A549 (cell line): ENCODE measurements at regions not wholly inside any gene's neighbourhood (a gene's known extent, or its start where the extent isn't known, plus 50 kb on each side); places are given as distances from the start of the nearest gene placed in this dataset.

Experiments used
- ATAC-seq, 2 experiments: fragments of 200-7000 bp in 1 of 2; fragments of >200 bp in 1 of 2; cut with Nextera tagmentation in 1 of 2; cut with Tn5 transposase in 1 of 2; 3 replicates each; pipeline versions ENCODE4 v1.8.0 to v1.9.1; 2018 to 2020; ENCODE audit warnings: mild to moderate bottlenecking in 1 of 2, moderate library complexity in 1 of 2
- CTCF ChIA-PET: fragments of 300-600 bp; sonication (Branson Sonifier 250); formaldehyde crosslinking; extraction: SDS; loops from one replicate; lab custom pipeline; 2021; ENCODE audit warnings: antibody characterized with exemption, inconsistent platforms; lab: Yijun Ruan, JAX
- POLR2A ChIA-PET: fragments of 350-600 bp; formaldehyde crosslinking; extraction: SDS; loops from one replicate; lab custom pipeline; 2021; ENCODE audit warnings: antibody characterized with exemption, inconsistent platforms; lab: Yijun Ruan, JAX
- DNase-seq, 2 experiments: peaks; one replicate each; pipeline versions ENCODE4 v3.0.0 to v3.0.0-alpha.2; 2011 to 2016; ENCODE audit warnings: low read depth in 1 of 2, low spot score in 1 of 2
- FAIRE-seq: peaks from 2 replicates; lab custom pipeline; 2011; peaks lifted over from hg19 to GRCh38; lab: Jason Lieb, UNC
- H3K27ac ChIP-seq, 2 experiments: fragments of >200 bp; sonication (Bioruptor Twin); formaldehyde crosslinking; 3 replicates each; pipeline ENCODE4 v1.5.1; 2016 to 2017
- H3K4me1 ChIP-seq: fragments of >200 bp; sonication (Bioruptor Twin); formaldehyde crosslinking; 3 replicates; pipeline ENCODE4 v1.6.1; 2016
- H3K4me2 ChIP-seq: fragments of >200 bp; sonication (Bioruptor Twin); formaldehyde crosslinking; 3 replicates; pipeline ENCODE4 v1.6.1; 2016
- H3K4me3 ChIP-seq: fragments of >200 bp; sonication (Bioruptor Twin); formaldehyde crosslinking; 3 replicates; pipeline ENCODE4 v1.5.1; 2016
- H3K9me3 ChIP-seq: fragments of >200 bp; sonication (Bioruptor Twin); formaldehyde crosslinking; 3 replicates; pipeline ENCODE4 v1.6.1; 2016
- ATOH8 ChIP-seq: fragments of 250-450 bp; sonication (Bioruptor Pico); IDR thresholded peaks from 2 replicates; pipeline ENCODE4 v1.5.0; 2020; ENCODE audit warnings: low read depth, mild to moderate bottlenecking, moderate library complexity
- BHLHE40 ChIP-seq: IDR thresholded peaks from 2 replicates; pipeline ENCODE4 v1.6.1; 2012; ENCODE audit warnings: low read depth, low read length, inconsistent platforms
- CEBPB ChIP-seq, 2 experiments: fragments of >200 bp in 1 of 2; sonication (Bioruptor Twin) in 1 of 2; formaldehyde crosslinking in 1 of 2; IDR thresholded peaks; 2 replicates each; pipeline ENCODE4 v1.6.1; 2012 to 2016
- CHD2 ChIP-seq: fragments of 150-350 bp; IDR thresholded peaks from 2 replicates; pipeline ENCODE4 v1.6.1; 2014; ENCODE audit warnings: low read length; ENCODE audit not compliant: partially characterized antibody
- EHF ChIP-seq: fragments of 250-450 bp; sonication (Bioruptor Pico); IDR thresholded peaks from 2 replicates; pipeline ENCODE4 v1.5.0; 2020; ENCODE audit warnings: mild to moderate bottlenecking
- EHMT2 ChIP-seq: fragments of 200-600 bp; sonication (generic); IDR thresholded peaks from 2 replicates; pipeline ENCODE4 v1.6.1; 2016; ENCODE audit warnings: antibody characterized with exemption, low read depth, mild to moderate bottlenecking, moderate library complexity
- ELK1 ChIP-seq: fragments of 150-350 bp; IDR thresholded peaks from 2 replicates; pipeline ENCODE4 v1.6.1; 2014; ENCODE audit warnings: low read depth, mild to moderate bottlenecking, low read length
- EP300 ChIP-seq, 2 experiments: fragments of >200 bp; sonication (Bioruptor Twin); formaldehyde crosslinking; IDR thresholded peaks; 2 replicates in 1 of 2; 3 replicates in 1 of 2; pipeline ENCODE4 v1.6.1; 2016 to 2017
- GATA3 ChIP-seq: IDR thresholded peaks from 2 replicates; pipeline ENCODE4 v1.6.1; 2012; ENCODE audit warnings: borderline replicate concordance
- HEYL ChIP-seq: fragments of 250-450 bp; sonication (Bioruptor Pico); IDR thresholded peaks from 2 replicates; pipeline ENCODE4 v1.8.0; 2021; ENCODE audit warnings: mild to moderate bottlenecking, moderate library complexity
- HOXA7 ChIP-seq: fragments of 250-450 bp; sonication (Bioruptor Pico); IDR thresholded peaks from 2 replicates; pipeline ENCODE4 v1.5.0; 2020; ENCODE audit warnings: mild to moderate bottlenecking, moderate library complexity
- JUN ChIP-seq, 2 experiments: fragments of >200 bp; sonication (Bioruptor Twin); formaldehyde crosslinking; IDR thresholded peaks; 2 replicates in 1 of 2; 3 replicates in 1 of 2; pipeline ENCODE4 v1.6.1; 2016 to 2017
- KDM5A ChIP-seq: fragments of 200-600 bp; sonication (generic); IDR thresholded peaks from 2 replicates; pipeline ENCODE4 v1.6.1; 2016; ENCODE audit warnings: antibody characterized with exemption, mild to moderate bottlenecking
- MAFK ChIP-seq: fragments of 450-650 bp; IDR thresholded peaks from 2 replicates; pipeline ENCODE4 v1.6.1; 2014; ENCODE audit not compliant: partially characterized antibody
- MAZ ChIP-seq: fragments of 150-350 bp; IDR thresholded peaks from 2 replicates; pipeline ENCODE4 v1.6.1; 2014; ENCODE audit warnings: antibody characterized with exemption, low read depth, low read length, borderline replicate concordance
- NR3C1 ChIP-seq: fragments of >200 bp; sonication (Bioruptor Twin); formaldehyde crosslinking; IDR thresholded peaks from 3 replicates; pipeline ENCODE4 v1.6.1; 2017
- REST ChIP-seq: fragments of 200-600 bp; sonication (generic); IDR thresholded peaks from 2 replicates; pipeline ENCODE4 v1.6.1; 2016; ENCODE audit warnings: antibody characterized with exemption, mild to moderate bottlenecking, moderate library complexity
- RFX5 ChIP-seq: fragments of 450-650 bp; IDR thresholded peaks from 2 replicates; pipeline ENCODE4 v1.7.1; 2014; ENCODE audit warnings: antibody characterized with exemption, mild to moderate bottlenecking, moderate library complexity
- SREBF2 ChIP-seq: fragments of 450-650 bp; IDR thresholded peaks from 2 replicates; pipeline ENCODE4 v1.6.1; 2014; ENCODE audit warnings: mild to moderate bottlenecking, moderate library complexity
- TP53 ChIP-seq: fragments of 250-450 bp; sonication (Bioruptor Pico); IDR thresholded peaks from 2 replicates; pipeline ENCODE4 v1.5.0; 2021; ENCODE audit warnings: mild to moderate bottlenecking, moderate library complexity
- ZC3H11A ChIP-seq: fragments of 450-650 bp; IDR thresholded peaks from 2 replicates; pipeline ENCODE4 v1.6.1; 2014; ENCODE audit warnings: antibody characterized with exemption, mild to moderate bottlenecking
- ZNF302 ChIP-seq: fragments of 250-450 bp; sonication (Bioruptor Pico); IDR thresholded peaks from 2 replicates; pipeline ENCODE4 v1.9.0; 2021; ENCODE audit warnings: inconsistent platforms, mild to moderate bottlenecking, moderate library complexity
- WGBS: methylation state at CpG from one replicate; pipeline ENCODE4 v1.1.6; 2017; ENCODE audit errors: missing lambda C conversion rate; 5-methylcytosine and 5-hydroxymethylcytosine counted together
- TF ChIP-seq, protein P1 (sequence below): fragments of 450-650 bp; IDR thresholded peaks from 2 replicates; pipeline ENCODE4 v1.6.1; 2014; ENCODE audit warnings: antibody characterized with exemption
- TF ChIP-seq, protein P2 (sequence below): IDR thresholded peaks from 2 replicates; pipeline ENCODE4 v1.6.1; 2012
- TF ChIP-seq, protein P3 (sequence below): IDR thresholded peaks from 2 replicates; pipeline ENCODE4 v1.6.1; 2012

DNA sequence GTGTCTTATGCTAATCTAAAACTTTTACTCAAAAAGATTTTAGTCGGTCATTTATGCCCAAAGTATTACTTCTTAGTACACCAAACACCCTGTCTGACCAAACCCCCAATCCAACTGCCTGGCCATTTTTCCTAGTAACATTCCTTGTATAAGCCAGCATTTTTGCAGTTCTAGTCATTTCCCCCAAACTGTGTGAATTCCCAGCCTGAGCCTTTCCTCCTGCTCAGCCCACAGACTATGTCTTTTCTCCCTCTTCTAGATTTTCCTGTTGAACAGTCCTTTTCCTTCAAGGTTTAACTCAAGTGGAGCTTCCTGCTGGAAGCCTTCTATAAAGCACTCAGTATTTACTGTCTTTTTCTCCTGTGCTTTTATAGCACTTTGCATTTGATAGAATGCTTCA is 843.8 kb downstream of the USP25 start:
- no peak for ATAC-seq
- CTCF ChIA-PET: no interaction called here

DNA sequence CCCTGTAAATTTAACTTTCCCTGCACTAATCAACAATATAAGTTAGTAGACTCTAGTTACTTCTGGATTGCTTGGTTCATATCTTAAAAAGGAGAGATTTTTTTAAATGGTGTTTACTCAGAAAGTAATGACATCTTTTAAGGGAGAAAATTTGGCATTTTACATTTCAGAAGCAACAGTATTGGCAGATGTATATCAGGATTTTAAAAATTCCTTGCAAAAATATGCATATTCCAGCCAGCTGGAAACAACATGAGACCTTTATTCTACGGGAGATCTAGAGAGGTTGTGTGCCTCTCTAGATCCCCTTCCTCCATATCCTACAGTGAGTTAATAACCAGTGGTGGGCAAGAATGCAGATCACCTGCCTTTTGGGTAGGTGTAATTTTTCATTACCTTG is 848.2 kb downstream of the USP25 start:
- no peak overlapping the region for H3K4me2 ChIP-seq
- H3K4me1 ChIP-seq: peaks cover 6% of the 10 kb centered on the region; the same call in 1 of the 3 replicates
- POLR2A ChIA-PET: no interaction called here
- WGBS: 88% methylated on average over 1 of the region's 1 CpG
- CTCF ChIA-PET: no interaction called here
- FAIRE-seq (no peak), DNase-seq (no peak), ATAC-seq (no peak)
- H3K27ac ChIP-seq: no peak overlapping the region
- no peak overlapping the region for H3K4me3 ChIP-seq
- H3K9me3 ChIP-seq: no peaks in the 10 kb centered on the region
- TF ChIP-seq ZNF302: no peak
- no peak for TF ChIP-seq GATA3
- no peak for TF ChIP-seq MAFK
- no peak for TF ChIP-seq MAZ
- no peak for TF ChIP-seq EHMT2
- TF ChIP-seq, protein P1, sequence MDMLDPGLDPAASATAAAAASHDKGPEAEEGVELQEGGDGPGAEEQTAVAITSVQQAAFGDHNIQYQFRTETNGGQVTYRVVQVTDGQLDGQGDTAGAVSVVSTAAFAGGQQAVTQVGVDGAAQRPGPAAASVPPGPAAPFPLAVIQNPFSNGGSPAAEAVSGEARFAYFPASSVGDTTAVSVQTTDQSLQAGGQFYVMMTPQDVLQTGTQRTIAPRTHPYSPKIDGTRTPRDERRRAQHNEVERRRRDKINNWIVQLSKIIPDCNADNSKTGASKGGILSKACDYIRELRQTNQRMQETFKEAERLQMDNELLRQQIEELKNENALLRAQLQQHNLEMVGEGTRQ: no peak
- no peak for TF ChIP-seq BHLHE40
- TF ChIP-seq EP300 (IDR thresholded peaks at IDR 0.05): no peak
- no peak for TF ChIP-seq HEYL (CRISPR knock-in tag)
- TF ChIP-seq CHD2: no peak
- no peak for TF ChIP-seq ATOH8
- TF ChIP-seq ELK1: no peak
- no peak for TF ChIP-seq JUN (IDR thresholded peaks at IDR 0.05)

More for the DNA sequence above, 843.8 kb downstream of the USP25 start:
- TF ChIP-seq RFX5 (no peak), TP53 (CRISPR knock-in tag) (no peak), ZC3H11A (no peak), HOXA7 (CRISPR knock-in tag) (no peak), HEYL (CRISPR knock-in tag) (no peak), GATA3 (no peak), ATOH8 (no peak), EHMT2 (no peak), REST (no peak), SREBF2 (no peak), NR3C1 (no peak), BHLHE40 (no peak), EHF (CRISPR knock-in tag) (no peak), KDM5A (no peak), CEBPB (IDR thresholded peaks at IDR 0.05) (no peak)
- TF ChIP-seq, protein P2, sequence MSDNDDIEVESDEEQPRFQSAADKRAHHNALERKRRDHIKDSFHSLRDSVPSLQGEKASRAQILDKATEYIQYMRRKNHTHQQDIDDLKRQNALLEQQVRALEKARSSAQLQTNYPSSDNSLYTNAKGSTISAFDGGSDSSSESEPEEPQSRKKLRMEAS: no peak
- TF ChIP-seq, protein P1: no peak
- TF ChIP-seq, protein P3, sequence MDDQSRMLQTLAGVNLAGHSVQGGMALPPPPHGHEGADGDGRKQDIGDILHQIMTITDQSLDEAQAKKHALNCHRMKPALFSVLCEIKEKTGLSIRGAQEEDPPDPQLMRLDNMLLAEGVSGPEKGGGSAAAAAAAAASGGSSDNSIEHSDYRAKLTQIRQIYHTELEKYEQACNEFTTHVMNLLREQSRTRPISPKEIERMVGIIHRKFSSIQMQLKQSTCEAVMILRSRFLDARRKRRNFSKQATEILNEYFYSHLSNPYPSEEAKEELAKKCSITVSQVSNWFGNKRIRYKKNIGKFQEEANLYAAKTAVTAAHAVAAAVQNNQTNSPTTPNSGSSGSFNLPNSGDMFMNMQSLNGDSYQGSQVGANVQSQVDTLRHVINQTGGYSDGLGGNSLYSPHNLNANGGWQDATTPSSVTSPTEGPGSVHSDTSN: no peak
- POLR2A ChIA-PET: no interaction called here
- 100% methylated on average over 1 of the region's 1 CpG for WGBS
- H3K4me3 ChIP-seq: no peak overlapping the region
- H3K4me2 ChIP-seq: no peak overlapping the region
- no peak overlapping the region; a peak in 1 of 6 replicates for H3K27ac ChIP-seq
- no peak for FAIRE-seq
- H3K9me3 ChIP-seq: no peaks in the 10 kb centered on the region
- DNase-seq: no peak
- peaks cover 29% of the 10 kb centered on the region for H3K4me1 ChIP-seq
